HG02885 (cell line): ENCODE measurements at regions not wholly inside any gene's neighbourhood (a gene's known extent, or its start where the extent isn't known, plus 50 kb on each side); places are given as distances from the start of the nearest gene placed in this dataset.

Experiments used
- ATAC-seq: cut with Tn5 transposase; IDR thresholded peaks from one replicate; pipeline ENCODE4 v1.9.1; 2021; ENCODE audit warnings: mild to moderate bottlenecking; ENCODE audit not compliant: unreplicated experiment, poor library complexity

GRCh38 chr4:123300222-123301039, 96.2 kb upstream of the SPRY1 start:
- ATAC-seq = no peak

GRCh38 chr4:123301923-123302322, 94.7 kb upstream of the SPRY1 start:
- ATAC-seq = no peak

- peak; percentile 92 for ATAC-seq
Measured at GRCh38 chr4:123304151-123304964, 92.2 kb upstream of the SPRY1 start.

DNA sequence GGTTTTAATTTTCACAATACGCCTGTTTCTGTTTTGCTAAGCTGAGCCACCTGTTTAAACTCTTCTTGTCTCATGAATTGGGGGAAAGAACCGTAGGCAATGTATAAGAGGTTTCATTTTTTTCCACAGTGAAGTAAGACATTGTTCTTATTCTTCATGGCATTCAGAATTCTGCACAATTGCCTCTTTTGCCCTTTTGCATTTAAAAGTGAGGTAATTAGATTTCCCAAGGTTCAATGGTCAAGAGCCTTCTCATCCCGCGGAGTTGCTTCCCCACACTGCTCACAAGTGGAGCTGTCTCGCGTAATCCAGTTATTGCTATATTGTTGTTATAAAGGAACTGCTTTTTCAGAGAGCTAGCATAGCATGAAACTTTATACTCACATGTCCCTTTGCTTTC, 90.9 kb upstream of the SPRY1 start:
- ATAC-seq = no peak

DNA sequence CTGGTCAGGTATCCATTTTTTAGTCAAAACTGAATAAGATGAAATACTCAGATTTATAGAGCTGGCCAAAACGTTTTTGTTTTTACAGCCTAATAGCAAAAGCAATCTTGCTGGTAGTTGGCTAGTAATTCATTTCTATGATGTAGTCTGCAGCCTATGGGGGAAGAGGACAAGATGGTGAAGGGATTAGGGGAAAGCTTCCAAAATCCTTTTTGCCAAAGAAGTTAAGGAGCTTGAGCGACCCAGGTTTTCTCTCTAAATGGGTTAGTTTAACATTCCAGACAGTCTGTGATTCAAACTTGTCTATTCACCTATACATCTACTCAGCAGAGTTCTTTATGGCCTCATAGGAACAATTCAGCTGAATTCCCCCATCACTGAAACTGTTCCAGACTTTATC, 89.8 kb upstream of the SPRY1 start:
- no peak for ATAC-seq

- ATAC-seq = no peak
Measured at GRCh38 chr4:123308667-123309066, 87.9 kb upstream of the SPRY1 start.

GRCh38 chr4:123312116-123312515, 84.5 kb upstream of the SPRY1 start:
- ATAC-seq = no peak

DNA sequence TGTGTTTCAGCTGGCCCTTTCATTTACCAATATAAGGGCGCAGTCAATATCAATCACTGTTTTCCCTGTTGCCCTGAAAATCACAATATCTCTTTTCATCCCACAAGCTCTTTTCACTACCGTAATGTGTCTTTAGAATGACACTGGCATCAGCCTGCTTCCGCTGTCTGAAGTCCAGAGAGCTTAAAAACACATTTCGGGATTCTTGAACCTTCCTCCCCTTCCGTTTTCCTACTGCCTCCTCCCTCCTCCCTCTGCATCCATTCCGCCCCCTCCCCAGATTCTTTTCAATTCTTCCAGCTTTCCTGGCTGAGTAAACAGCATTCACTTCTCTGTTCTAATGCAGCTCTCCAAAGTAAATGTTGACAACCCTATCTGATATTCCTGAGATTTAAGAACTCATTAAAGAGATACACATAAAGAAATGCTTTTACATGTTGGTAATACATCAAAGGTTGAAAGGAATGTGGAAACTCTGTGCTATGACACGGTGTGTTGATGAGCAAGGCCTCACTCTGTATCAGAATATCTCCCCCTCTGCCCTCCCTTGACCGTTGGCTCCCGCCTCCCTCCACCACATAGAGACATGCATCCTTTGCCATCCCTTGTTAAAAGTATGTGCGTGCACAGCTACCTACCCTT, 83.5 kb upstream of the SPRY1 start:
- no peak for ATAC-seq

GRCh38 chr4:123315617-123316016, 81.0 kb upstream of the SPRY1 start:
- no peak for ATAC-seq

GRCh38 chr4:123317211-123317610, 79.4 kb upstream of the SPRY1 start:
- ATAC-seq = no peak

DNA sequence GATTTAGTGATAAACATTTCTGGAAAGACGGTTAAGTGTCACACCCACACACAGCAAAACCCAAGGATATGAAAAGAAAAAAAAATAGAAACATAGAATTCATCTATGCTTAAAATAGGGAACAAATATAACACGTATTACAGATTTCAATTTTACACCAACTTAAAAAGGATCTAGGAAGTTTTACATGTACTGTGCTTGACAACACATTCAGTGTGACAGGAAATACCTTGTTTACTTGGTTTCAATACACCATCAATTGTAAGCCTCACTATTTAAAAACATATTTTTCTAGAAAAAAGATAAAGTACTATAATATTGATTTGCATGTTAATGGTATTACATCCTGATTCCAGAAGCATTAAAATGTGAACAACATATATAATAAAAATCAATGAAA, 77.0 kb upstream of the SPRY1 start:
- ATAC-seq = peak; percentile 60

- ATAC-seq = no peak
Measured at GRCh38 chr4:123323998-123324397, 72.6 kb upstream of the SPRY1 start.

- peak; percentile 96 for ATAC-seq
Measured at GRCh38 chr4:123325241-123325681, 71.3 kb upstream of the SPRY1 start.

DNA sequence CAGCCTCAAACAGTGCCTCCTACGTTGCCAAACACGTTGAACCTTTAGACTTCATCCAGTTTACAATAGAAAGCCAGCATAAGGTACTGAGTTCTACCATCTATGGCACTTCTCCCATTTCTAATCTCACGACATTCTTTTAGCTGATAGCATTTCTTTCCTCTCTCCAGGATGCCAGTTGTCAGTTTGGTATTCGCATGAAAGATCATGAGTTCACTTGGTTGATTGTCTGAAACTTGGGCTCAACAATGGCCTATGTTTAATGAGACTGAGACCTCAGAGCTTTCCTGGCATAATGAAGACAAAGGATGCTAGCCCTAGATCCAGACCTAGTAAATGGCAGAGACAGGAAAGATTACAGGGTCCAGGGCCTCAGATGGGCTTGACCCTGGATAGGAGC, 69.2 kb upstream of the SPRY1 start:
- no peak for ATAC-seq

DNA sequence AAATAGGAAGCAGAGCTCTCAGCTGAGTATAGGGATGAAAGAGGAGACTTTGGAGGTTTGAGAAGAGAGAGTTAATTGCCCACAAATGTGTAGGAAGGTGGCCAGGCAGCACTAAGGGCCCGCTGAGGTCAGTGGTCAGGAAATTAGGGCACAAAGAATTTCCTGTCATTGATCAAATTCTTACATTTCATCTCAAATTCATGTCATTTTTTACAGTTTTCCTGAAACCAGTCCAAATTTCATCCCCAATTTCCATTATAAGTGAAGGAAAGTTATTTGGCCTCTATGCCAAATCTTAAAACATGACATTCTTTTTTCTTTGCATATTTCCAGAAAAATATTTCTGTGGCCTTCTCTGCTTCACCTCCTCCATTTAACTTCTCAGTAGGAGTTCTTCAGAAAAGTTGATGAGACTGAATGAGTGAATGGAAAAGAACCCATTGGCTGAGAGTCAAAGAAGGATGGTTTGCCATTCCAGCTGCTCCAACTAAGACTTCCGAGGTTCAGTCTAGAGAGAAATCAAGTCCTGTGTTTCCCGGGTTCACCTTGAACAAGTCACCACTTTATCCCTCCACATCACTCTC, 68.7 kb upstream of the SPRY1 start:
- ATAC-seq = no peak

DNA sequence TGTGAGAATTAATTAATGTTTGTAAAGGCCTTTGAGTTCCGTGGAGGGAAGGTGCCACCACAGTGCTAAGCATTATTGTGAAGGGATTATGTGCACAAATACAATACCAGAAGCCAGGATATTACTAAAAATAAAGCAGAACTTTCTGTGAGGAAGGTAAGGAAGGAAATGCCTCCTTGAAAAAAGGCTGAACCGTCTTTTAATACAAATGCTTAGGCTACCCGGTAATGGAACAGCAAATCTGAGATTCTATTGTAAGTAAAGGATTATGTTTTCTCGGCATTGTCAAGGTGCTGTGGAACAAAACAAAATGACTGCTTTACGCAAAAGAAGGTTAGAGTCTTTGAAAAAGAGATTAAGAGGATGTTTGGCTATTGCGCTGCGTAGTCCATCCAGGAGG, 57.9 kb upstream of the SPRY1 start:
- no peak for ATAC-seq

DNA sequence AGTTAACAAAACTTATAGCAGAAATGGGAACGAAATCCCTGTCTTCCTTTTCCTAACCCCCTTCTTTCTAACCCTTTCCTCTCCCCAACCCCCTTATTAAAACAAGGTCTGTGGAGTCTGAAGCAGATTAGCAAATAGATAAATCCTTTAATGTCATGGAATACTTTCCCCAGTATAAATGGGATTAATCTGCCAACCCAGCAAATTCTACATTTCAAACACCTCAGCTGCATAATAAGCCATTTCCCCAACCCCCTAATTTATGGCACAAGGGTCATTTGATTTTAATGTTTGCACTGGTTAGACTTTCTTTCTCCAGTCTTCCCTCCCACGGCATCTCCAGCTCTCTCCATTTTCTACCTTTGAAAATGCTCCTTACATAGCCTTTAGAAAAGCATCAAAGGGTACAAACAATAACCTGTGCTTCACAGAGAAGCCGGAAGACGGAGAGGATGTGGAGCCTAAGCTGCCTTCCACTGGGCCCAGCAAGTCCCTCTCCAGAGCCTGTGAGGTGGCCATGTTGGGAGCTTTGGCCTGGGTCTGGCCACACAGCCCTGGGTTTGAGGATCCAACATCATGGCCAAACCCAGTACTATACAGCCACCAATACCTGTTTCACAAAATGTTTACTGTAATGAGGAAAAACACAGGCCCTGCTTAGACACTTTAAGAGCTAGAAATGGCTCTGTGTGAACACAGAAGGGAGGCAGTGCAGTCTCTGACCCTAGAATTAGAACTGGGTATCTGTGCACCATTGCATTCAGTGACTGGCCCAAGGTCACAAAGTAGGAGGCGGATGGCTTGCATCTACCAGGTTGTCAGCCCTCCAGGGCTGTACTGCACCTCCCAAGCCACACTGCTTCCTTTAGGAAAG, 56.9 kb upstream of the SPRY1 start:
- ATAC-seq = no peak

DNA sequence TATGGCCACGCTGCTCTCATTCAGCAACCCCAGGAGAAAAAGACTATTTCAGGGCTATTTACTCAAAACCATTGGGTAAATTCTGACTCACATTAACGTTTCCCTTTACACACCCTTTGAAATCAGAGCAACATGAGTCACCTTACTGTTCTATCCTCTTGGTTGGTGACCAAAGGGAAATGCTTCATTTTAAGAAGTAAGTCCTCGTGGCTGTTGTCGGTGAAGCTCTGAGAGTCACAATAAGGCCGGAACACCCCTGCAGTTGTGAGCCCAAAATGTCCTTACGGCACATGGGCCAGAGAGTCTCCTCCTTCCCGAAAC, 56.3 kb upstream of the SPRY1 start:
- ATAC-seq = no peak

- ATAC-seq = no peak
Measured at GRCh38 chr4:123342498-123342897, 54.1 kb upstream of the SPRY1 start.
